Inflammatory macrophage (primary cell): ENCODE measurements at regions not wholly inside any gene's neighbourhood (a gene's known extent, or its start where the extent isn't known, plus 50 kb on each side); places are given as distances from the start of the nearest gene placed in this dataset.

ENCODE experiments used
- DNase-seq, 2 donors: peaks; one replicate each; pipeline ENCODE4 v3.0.0-alpha.2; 2020 to 2022

GRCh38 chr11:70537576-70538571 lies 139.5 kb downstream of the CTTN start:
- no peak for DNase-seq

DNA sequence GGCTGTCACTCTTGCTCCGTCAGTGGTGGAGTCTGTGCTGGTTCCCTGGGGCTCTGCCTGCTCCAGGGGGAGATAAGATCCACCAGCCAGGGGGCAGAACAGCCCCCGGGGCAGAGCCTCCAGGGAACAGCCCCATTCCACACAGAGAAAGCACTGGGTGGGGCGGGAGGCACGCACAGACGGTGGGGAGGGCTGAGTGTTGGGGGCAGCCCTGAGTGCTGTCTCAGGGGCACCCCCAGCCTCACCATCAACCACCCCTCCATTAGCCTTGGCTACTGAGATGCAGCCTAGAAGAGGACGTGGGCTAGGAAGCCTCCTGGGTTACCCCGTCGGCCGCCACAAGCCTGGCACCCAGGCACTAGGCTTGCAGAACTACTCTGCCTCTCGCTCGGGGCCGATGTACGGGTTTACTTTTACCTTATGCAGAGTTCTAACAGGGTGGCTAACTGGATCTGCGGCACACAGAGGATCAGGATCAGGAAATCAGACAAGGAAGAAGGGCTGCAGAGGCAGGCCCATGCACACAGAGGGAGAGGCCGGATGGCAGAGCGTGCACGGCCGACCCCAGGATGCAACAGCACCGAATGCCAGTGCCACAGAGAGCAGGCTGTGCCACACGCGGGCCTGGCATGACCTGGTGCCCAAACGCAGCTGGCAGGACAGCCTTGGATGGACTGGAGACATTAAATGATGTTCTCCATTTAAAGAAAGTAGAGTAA lies 140.5 kb downstream of the CTTN start:
- DNase-seq, result no peak

- no peak for DNase-seq
Observed at GRCh38 chr11:70539360-70540095, 141.2 kb downstream of the CTTN start.

DNA sequence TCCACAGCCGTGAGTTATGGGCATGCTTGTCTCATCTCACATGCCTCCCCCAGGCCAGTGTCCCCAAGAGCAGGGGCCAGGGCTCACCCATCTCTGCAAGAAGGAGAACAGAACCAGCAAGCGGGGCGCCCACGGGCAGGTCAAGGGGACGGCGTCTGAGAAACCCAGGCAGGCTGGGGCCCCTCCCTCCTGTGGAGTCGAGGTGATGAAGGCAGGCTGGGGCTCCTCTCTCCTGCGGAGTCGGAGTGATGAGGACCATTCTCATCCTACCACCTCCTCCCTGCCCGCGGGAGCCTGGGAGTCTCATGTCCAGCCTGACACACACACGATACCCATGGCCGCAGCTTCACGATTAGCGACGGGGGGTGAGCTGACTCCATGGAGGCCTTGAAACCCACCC lies 141.9 kb downstream of the CTTN start:
- DNase-seq, result no peak

GRCh38 chr11:70541176-70541575 lies 142.8 kb downstream of the CTTN start:
- no peak for DNase-seq

DNA sequence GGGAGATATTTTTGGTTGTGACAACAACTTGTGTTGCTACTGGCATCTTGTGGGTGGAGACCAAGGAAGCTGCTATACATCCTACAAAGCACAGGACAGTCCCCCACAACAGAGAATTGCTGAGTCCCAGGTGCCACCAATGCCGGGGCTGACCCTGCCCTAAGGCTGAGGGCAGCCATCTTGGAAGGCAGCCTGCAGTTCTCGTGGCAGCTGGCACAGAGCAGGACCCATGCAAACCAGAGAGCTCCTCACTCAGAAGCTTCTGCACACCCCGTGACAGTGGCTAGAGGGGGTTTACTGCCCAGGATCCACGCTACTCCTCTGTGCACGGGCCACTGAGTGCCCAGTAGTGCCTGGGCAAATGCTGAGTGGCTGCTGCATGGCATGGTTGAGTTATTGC lies 143.4 kb downstream of the CTTN start:
- DNase-seq, result no peak

- DNase-seq, result no peak
Observed at GRCh38 chr11:70542406-70542805, 144.1 kb downstream of the CTTN start.

GRCh38 chr11:70542811-70543210 lies 144.5 kb downstream of the CTTN start:
- DNase-seq, result no peak

DNA sequence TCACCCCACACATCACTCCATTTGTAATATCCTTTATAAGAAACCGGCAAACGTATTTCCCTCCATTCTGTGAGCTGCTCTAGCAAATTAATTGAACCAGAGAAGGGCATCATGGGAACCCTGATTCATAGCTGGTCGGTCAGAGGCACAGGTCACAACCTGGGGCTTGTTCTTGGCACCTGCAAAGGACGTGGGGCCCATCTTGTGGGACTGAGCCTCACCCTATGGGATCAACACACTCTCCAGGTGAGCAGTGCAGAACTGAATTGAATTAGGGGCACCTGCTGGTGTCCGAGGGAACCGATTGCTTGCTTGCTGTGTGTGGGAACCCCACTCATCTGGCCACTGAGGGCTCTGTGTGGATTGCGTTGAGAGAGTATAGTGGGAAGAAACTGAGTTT lies 145.3 kb downstream of the CTTN start:
- DNase-seq, result no peak

DNA sequence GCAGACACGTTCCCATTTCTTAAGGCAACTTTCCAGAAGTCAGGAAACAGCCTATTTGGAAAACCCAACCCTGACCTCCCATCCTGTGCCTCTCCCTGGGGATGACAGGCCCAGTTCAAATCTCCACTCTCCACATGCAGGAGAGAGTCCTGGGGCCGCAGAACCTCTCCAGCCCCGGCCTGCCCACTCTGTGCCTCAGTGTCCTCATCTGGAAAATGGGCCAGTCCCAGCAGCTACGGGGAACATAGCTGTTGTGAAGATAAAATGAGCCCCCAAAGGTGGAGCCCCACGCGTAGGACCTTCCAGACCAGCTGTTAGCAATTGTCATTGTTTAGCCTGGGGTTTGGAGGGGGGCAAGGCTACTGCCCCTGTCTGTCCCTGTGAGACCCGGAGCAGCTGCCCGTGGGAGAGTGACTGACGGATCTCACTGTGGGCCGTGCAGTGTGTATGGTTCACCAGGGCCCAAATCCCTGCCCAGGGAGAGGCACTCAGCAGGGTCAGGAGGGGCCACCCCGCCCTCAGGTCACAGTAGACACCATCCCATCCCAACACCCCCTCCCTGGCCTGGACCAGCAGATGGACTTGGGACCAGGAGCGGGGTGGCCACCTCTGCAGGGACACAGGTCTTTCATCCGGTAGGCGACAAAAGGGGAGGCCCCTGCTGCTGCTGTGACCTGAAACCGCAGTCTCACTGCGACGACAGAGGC lies 145.9 kb downstream of the CTTN start:
- no peak for DNase-seq

- DNase-seq, result no peak
Observed at GRCh38 chr11:70544774-70545609, 146.7 kb downstream of the CTTN start.

DNA sequence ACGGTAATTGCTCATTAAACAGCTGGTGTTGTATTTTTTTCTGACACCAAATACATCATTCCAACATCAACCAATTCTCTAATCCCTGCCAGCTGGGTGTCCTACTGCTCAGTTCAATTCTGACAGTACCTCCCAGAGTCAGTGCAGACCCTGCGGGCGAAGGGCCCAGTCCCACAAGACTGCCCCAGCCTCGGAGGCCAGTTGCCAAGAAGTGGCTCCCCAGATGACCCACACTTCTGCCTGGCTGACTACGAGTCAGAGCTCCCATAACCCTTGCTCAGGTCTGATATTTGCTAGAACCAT lies 147.2 kb downstream of the CTTN start:
- DNase-seq, result no peak

- DNase-seq, result no peak
Observed at GRCh38 chr11:70546191-70546940, 148.0 kb downstream of the CTTN start.

GRCh38 chr11:70547386-70547785 lies 149.1 kb downstream of the CTTN start:
- DNase-seq, result no peak

- no peak for DNase-seq
Observed at GRCh38 chr11:70547821-70548670, 149.7 kb downstream of the CTTN start.

DNA sequence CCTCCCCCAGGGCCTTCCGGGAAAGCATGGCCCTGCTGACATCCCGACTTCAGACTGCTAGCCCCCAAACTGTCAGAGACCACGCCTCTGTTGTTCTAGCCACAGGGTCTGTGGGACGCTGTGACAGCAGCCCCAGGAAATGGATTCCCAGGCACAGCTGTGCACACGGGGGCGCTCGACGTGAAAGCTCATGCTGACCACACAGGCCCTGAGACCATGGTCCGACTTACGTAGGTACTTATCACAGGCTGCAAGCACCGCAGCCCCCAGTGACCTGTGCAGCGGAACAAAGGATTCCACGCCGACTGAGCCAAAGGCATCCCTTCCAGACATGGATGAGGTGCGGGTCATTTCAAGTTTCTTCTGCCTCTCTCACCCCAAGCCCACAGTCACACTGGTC lies 150.6 kb downstream of the CTTN start:
- DNase-seq, result no peak

GRCh38 chr11:70549386-70549785 lies 151.1 kb downstream of the CTTN start:
- no peak for DNase-seq

GRCh38 chr11:70549796-70550195 lies 151.5 kb downstream of the CTTN start:
- DNase-seq, result no peak

DNA sequence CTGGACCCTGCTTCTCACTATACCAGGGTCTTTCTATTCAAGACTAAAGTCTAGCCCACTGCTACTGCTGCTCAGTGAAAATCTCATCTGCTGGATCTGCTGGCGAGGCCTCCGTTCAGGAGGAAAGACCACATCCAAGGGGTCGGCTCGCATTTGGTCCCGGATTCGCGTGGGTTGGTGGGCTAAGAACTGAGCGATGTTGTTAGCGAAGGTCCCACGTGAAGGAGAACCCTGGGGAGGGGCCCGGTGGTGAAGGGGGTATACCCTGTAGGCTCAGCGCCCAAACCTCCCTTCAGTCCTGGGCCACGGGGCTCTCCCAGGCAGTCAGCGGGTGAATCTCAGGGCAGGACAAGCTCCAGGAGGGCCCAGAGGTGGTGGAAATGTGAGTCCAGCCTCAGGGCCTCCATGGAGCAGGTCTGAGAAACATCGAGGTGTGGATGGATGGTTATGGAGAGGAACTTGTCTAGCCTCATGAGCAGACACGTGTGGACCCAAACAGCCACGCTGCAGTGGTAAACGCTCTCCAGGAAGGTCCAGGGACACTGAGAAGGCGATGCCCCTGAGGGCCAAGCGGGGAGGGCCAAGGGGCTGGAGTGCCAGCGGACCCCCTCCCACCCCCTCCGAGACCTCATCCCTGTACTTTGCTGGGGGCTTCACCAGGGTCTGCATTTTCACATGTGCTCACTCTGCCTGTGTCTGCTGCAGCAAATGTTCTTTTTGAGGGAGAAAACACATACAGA lies 152.3 kb downstream of the CTTN start:
- DNase-seq, result no peak
